ENCODE measurements at regions not wholly inside any gene's neighbourhood (a gene's known extent, or its start where the extent isn't known, plus 50 kb on each side); places are given as distances from the start of the nearest gene placed in this dataset.

GRCh38 chr4:71863457-71863856 is 79.6 kb upstream of the GC start:
- TF ChIP-seq POLR2A (IDR thresholded peaks at IDR 0.05) (no peak), CTCF (IDR thresholded peaks at IDR 0.05) (no peak)
